ENCODE measurements at regions not wholly inside any gene's neighbourhood (a gene's known extent, or its start where the extent isn't known, plus 50 kb on each side); places are given as distances from the start of the nearest gene placed in this dataset.

DNA sequence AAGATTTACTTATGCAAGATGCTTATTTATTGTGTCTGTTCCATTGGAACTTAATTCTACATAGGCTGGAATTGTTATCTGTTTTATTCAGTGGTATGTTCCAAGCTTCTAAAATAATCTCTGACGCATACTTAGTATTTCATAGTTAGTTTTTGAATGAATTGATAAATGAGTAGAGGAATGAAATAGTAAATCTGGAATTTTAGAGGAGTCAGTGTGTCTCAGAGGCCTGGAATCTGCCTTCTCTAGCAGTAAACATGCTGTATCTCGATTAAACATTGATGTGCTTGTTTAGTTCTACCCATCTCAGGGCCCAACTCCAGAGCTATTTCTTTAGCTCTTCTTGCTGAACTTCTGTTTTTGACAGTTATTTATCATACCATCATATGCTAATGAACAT lies 154.2 kb upstream of the MAGEC2 start:
- H3K4me2 ChIP-seq, result no peak overlapping the region
- FAIRE-seq, result no peak

GRCh38 chrX:142327182-142327581 lies 122.1 kb upstream of the MAGEC2 start:
- Histone ChIP-seq H3K27ac (no peak overlapping the region), H3K4me1 (no peaks in the 10 kb centered on the region), H3K9me3 (no peaks in the 10 kb centered on the region), H3K4me3 (no peak overlapping the region), H3K4me2 (no peak overlapping the region)
- no peak for DNase-seq (ENCODE audit: low read depth in 1 of 2, low spot score in 1 of 2)
- POLR2A ChIA-PET, result no interaction called here
- 5% methylated on average over 3 of the region's 6 CpGs for WGBS (ENCODE audit: missing lambda C conversion rate)
- no peak for ATAC-seq
- no peak for FAIRE-seq
- TF ChIP-seq RNF2 (IDR thresholded peaks at IDR 0.05; ENCODE audit: borderline replicate concordance, low read depth) (no peak), EP300 (IDR thresholded peaks at IDR 0.05) (no peak), RCOR1 (IDR thresholded peaks at IDR 0.05; ENCODE audit: low read depth, low read length) (no peak), TFCP2L1 (CRISPR knock-in tag; IDR thresholded peaks at IDR 0.05) (no peak), EHF (CRISPR knock-in tag; IDR thresholded peaks at IDR 0.05) (no peak)
- TF ChIP-seq, protein P1, sequence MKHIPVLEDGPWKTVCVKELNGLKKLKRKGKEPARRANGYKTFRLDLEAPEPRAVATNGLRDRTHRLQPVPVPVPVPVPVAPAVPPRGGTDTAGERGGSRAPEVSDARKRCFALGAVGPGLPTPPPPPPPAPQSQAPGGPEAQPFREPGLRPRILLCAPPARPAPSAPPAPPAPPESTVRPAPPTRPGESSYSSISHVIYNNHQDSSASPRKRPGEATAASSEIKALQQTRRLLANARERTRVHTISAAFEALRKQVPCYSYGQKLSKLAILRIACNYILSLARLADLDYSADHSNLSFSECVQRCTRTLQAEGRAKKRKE (CRISPR knock-in tag; IDR thresholded peaks at IDR 0.05; ENCODE audit: low read depth), result no peak
- CTCF ChIA-PET, result no interaction called here

More for the DNA sequence above, 154.2 kb upstream of the MAGEC2 start:
- Histone ChIP-seq H3K4me1 (no peaks in the 10 kb centered on the region), H3K27ac (no peak overlapping the region), H3K9me3 (no peaks in the 10 kb centered on the region), H3K4me3 (no peak overlapping the region)
- DNase-seq (ENCODE audit: low read depth in 1 of 2, low spot score in 1 of 2), result no peak
- POLR2A ChIA-PET, result no interaction called here
- TF ChIP-seq, protein P1 (CRISPR knock-in tag; IDR thresholded peaks at IDR 0.05; ENCODE audit: low read depth), result no peak
- TF ChIP-seq HOXA7 (CRISPR knock-in tag; IDR thresholded peaks at IDR 0.05) (no peak), RARB (CRISPR knock-in tag; IDR thresholded peaks at IDR 0.05) (no peak), NPAS2 (CRISPR knock-in tag; IDR thresholded peaks at IDR 0.05; ENCODE audit: borderline replicate concordance) (no peak), GATA3 (IDR thresholded peaks at IDR 0.05; ENCODE audit: borderline replicate concordance) (no peak), HES2 (IDR thresholded peaks at IDR 0.05) (no peak), ZNF302 (CRISPR knock-in tag; IDR thresholded peaks at IDR 0.05) (no peak), HOXB13 (CRISPR knock-in tag; IDR thresholded peaks at IDR 0.05; ENCODE audit: low read depth) (no peak), JUNB (IDR thresholded peaks at IDR 0.05) (no peak), KDM1A (IDR thresholded peaks at IDR 0.05; ENCODE audit: low read depth) (no peak), TFCP2L1 (CRISPR knock-in tag; IDR thresholded peaks at IDR 0.05) (no peak), CEBPB (IDR thresholded peaks at IDR 0.05) (no peak)
- no peak for ATAC-seq
- CTCF ChIA-PET, result no interaction called here
- WGBS (ENCODE audit: missing lambda C conversion rate), result 46% methylated on average over 2 of the region's 2 CpGs

DNA sequence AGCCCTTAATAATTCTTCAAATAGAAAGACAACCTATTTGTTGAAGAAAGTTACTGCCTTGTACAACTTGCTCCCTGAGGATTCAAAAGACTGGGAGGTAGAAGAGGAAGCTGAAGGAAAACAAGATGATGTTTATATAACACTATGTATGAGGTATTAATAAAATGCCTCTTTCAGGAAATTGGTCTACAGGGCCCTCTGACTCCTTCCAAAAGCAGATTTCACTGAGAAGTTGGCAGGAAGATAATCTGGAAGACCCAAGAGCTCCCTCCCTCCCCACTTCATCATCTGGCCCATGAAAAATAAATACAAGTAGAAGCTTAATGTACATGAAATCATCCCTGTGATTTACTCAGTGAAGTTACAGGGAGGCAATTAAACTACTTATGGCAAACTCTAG lies 107.5 kb upstream of the MAGEC2 start:
- TF ChIP-seq ZFP36 (IDR thresholded peaks at IDR 0.05; ENCODE audit: borderline replicate concordance, partially characterized antibody), result no peak
- TF ChIP-seq FOSL2 (IDR thresholded peaks at IDR 0.05), result no peak
- TF ChIP-seq FOSL2 (CRISPR knock-in tag; IDR thresholded peaks at IDR 0.05), result no peak
- no peak for TF ChIP-seq FOSB (CRISPR knock-in tag; IDR thresholded peaks at IDR 0.05)
- no peak for TF ChIP-seq RCOR1 (IDR thresholded peaks at IDR 0.05; ENCODE audit: low read depth, low read length)
- TF ChIP-seq, protein P2, sequence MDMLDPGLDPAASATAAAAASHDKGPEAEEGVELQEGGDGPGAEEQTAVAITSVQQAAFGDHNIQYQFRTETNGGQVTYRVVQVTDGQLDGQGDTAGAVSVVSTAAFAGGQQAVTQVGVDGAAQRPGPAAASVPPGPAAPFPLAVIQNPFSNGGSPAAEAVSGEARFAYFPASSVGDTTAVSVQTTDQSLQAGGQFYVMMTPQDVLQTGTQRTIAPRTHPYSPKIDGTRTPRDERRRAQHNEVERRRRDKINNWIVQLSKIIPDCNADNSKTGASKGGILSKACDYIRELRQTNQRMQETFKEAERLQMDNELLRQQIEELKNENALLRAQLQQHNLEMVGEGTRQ (IDR thresholded peaks at IDR 0.05), result no peak
- TF ChIP-seq HOXB5 (CRISPR knock-in tag; IDR thresholded peaks at IDR 0.05), result no peak
- Histone ChIP-seq H3K4me2 (no peak overlapping the region), H3K27ac (no peak overlapping the region), H3K4me1 (no peaks in the 10 kb centered on the region), H3K4me3 (no peak overlapping the region), H3K9me3 (no peaks in the 10 kb centered on the region)
- ChIA-PET CTCF (no interaction called here), POLR2A (no interaction called here)
- no peak for DNase-seq (ENCODE audit: low read depth in 1 of 2, low spot score in 1 of 2)
- no peak for ATAC-seq
- FAIRE-seq, result peak; percentile 88

All from A549 (cell line).